Activated CD4-positive, alpha-beta T cell treated with anti-CD3 and anti-CD28 coated beads for 4 hours (primary cell): ENCODE measurements at regions not wholly inside any gene's neighbourhood (a gene's known extent, or its start where the extent isn't known, plus 50 kb on each side); places are given as distances from the start of the nearest gene placed in this dataset.

Experiments
- DNase-seq, 2 donors: peaks; one replicate each; pipeline ENCODE4 v3.0.0-alpha.2; 2020

DNA sequence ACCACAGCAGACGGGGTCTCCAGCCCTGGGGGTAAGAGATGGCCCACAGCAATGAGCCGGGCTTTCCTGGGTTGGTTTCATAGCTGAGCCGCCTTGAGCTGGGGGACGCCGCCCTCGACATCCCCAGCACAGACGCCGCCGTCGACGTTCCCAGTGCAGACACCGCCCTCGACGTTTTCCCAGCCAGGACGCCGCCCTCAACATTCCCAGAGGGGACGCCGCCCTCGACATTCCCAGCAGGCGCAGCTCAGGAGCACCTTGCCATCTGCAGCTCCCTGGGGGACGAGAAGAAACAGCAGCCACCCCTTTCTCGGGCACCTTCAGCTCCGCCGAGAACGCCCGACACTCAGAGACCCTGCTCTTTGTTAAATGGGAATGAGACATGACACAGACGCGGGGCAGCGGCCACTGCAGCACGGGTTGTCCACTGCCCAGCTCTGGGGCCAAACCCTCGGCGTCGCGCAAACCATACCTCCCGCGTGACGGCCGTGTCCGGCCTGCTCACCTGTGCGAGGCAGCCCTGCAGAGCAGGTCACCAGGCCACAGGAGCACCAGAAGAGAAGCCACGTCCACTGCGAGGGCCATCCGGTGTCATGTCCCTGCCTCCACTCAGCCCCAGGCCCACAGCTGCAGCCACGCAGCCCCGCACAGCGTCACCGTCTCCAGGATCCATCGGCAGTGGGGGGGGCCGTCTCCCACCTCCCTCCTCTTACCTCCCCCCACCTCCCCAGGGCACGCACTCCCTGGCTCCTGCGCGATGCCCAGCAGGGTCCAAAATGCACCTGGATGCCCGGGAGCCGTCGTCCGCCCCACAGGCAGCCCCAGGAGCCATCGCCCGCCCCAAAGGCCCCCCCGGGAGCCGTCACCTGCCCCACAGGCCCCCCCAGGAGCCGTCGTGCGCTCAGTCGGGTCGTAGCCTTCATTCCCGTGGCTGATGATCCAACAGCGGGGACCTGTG lies 77.4 kb upstream of the GALNT9 start:
- DNase-seq, result no peak

DNA sequence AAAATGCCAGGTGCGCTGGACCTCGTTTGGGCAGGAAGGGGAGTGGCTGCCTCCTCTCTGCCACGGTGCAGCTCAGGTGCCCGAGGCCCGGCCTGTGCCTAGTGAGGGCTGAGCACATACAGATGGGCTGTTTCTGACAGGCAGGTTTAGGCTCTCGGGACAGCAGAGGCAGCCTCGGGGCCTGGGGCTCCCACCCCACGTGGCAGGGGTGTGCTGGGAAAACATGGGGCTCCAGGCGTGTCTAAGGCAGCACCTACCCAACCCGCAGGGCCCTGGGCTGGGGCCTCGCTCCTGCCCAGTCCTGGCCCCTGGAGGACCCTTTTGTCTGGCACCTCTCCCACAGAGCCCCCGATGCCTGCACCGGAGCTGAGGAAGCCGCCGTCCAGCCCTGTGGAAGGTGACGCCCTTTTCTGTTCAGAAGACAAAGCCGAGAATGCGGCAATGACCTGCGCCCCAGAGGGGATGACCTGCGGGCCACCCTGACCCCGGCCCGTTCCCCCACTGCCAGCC lies 76.4 kb upstream of the GALNT9 start:
- DNase-seq, result no peak

DNA sequence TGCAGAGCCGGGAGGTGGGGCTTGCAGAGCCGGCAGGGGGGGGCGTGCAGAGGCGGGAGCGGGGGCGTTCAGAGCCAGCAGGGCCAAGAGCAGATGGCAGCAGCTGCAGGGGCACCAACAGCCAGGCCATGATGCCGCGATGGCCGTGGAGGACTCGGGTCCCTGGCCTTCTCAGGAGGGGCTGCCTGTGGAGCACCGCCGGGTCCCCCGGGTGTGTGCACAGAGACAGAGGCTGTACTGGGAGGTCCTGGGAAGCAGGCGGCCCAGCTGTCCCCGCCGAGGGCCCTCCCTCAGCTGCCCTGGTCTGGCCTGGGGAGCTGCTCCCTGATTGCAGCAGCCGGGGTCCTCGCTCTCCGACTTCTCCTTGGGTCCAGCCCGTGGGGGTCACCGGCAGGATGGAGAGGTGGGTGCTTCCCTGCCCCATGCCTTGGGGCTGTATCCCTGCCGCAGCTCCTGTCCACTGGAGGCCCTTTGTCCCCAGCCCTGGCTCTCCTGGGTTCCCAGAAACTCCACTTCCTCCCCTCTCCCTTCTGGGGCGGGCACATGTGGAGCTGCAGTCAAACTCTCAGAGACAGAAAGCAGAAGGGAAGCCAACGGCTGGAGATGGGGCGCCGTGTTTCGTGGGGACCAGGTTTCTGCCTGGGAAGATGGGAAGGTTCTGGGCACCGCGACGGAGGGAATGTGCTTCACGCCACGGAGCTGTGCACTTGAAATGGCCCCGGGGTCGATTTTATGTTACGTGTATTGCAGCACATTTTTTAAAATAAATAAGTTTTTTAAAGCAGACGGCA lies 75.8 kb upstream of the GALNT9 start:
- DNase-seq, result no peak

DNA sequence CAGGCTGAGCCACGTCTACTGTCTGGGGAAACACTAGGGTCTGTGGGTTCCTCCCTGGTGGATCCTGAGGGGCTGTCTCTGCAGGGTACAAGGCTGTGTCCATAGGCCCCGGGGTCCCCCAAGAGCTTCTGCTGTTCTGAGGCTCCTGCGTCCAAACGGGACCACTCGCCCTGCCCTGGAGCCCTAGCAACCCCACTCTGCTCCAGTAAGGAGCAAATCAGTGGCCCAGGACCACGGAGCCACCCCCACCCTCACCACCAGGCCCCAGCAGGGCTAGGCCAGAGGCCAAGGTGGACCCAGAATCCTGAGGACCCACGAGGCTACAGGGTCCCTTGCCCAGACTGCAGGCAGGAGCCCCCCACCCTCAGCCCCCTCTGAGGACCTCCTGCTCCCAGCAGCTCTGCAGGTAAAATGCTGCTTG lies 75.1 kb upstream of the GALNT9 start:
- DNase-seq, result no peak

DNA sequence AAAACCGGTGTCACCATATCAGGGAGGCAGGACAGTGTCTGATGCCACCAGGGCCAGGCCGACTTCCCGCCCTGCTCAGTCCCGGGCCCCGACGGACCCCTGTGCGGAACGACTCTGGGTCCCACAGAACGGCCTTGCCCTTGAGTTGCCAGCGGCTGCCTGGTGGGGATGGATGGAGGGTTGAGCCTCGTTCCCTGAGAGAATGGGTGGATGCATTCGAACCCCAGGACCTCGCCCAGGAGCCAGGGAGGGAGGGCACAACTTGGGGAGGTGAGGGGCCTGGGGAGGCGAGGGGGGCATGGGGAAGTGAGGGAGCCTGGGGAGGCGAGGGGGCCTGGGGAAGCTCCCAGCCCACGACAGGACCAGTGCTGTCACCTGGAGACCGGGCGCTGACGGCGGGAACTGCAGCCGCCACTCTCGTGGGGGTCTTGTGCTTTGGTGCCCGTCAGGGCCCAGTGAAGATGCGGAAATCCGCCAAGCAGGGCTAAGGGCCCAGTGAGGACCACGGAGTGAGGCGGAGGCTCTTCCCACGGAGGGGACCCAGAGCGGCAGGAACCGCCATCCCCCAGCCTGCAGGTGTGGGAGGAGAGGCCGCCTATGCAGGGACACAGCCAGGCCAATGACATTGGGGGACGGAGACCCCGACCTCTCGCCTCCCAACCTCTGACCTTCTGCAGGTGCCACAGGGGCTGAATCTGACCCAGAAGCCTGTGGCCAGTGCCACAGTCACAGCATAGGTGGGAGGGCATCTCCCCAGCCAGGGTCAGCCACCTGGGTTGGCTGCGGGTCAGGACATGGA lies 74.4 kb upstream of the GALNT9 start:
- no peak for DNase-seq

DNA sequence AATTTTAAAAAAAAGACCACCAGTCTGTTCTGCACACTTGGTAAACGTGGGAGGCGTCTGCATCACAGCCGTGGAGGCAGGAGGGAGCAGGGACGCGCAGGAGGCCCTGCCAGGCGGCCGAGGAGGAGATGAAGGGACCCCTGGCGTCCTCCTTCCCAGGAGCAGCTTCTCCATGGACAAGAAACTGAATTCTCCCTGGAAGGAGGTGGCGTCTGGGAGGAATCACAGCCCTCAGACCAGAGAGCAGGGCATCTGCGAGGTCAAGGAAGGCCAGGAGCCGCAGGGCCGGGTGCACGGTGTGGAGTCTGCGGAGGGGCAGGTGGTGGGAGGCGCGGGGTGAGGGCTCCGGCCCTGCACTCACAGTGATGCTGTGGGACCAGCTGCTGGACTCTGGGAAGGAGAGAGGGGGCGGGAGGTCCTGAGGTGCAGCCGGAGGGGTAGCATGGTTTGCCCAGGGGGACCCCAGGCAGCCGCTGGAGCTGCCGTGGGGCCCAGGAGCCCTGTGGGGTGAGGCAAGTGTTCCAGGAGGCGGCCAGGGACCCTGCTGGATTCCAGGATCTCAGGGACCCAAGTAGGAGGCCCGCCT lies 73.5 kb upstream of the GALNT9 start:
- DNase-seq, result no peak

DNA sequence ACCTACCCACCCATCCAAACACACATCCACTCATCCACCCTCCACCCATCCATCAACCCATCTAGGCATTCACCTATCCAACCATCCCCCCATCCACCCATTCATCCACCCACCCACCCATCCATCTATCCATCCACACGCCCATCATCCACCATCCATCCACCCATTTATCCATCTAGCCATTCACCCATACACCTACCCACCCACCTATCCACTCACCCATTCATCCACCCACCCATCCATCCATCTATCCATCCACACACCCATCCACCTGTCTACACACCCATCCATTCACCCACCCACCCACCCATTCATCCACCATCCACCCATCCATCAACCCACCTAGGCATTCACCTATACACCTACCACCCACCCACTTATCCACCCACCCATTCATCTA lies 72.6 kb upstream of the GALNT9 start:
- no peak for DNase-seq

DNA sequence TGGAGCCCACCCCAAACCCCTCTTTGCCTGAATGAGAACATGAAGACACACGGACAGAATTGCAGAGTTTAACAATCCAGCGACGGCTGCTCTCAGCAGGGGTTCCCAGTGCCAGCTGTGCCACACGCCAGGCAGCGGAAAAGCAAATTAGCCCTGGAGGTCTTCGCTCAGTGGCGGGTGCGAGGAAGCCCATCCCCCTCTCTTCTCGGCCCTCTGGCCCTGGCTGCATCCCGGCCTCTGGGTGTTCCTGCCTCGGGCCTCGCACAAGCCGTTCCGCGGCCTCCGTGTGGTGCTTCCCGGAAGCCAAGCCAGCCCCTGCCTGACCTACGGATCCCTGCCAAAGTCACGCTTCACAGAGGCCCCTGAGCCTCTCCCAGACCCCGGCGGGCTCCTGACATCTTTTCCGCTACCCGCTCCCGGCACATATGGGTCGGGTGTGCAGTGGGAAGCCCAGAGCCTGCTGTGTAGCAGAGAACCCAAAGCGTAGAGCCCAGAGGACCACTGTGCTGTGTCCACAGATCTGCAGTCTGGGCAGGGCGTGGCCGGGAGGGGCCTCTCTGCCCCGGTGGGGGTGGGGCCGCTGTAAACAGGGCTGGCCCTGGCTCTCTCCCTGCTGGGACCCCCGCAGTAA lies 70.7 kb upstream of the GALNT9 start:
- DNase-seq, result no peak

DNA sequence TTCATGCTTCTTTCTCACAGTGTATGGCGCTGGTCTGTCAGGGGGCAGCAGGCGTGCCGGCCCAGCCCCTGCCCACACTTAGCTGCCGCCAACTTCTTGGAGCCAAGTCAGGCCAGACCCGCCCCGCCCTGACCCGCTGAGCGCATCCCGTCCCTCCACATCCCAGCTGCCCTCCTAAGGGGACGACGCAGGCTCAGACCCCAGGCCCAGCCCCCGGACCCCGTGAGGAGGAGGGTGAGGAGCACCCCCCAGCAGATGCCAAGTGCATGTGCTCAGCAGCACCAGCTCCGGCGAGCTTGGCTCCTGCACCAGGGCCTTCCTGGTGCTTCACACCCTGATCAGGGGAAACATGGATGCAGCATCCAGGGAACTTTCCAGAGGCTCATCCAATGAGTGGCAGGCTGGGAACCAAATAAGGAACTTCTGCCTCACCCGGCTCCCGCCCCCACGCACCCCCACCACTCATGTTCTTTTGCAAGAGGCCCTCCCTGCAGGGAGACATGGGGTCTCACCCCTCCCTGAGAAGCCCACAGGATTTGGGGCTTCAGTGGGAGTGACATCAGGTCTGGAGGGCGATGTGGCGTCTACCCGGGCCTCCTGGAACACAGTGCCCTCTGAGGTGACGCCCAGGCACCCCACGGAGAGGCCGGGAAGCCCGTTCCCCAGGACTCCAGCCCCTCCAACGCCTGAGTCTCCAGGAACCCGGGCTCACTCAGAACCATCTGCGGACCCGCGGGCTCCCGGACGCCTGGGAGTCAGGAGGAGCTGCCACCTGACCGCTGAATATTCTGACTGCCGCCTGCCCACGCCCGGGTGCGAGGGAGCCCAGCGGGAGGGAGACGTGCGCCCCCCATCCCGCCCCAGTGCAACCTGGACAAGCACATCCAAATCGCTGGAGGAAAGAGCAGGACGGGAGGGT lies 70.0 kb upstream of the GALNT9 start:
- no peak for DNase-seq

DNA sequence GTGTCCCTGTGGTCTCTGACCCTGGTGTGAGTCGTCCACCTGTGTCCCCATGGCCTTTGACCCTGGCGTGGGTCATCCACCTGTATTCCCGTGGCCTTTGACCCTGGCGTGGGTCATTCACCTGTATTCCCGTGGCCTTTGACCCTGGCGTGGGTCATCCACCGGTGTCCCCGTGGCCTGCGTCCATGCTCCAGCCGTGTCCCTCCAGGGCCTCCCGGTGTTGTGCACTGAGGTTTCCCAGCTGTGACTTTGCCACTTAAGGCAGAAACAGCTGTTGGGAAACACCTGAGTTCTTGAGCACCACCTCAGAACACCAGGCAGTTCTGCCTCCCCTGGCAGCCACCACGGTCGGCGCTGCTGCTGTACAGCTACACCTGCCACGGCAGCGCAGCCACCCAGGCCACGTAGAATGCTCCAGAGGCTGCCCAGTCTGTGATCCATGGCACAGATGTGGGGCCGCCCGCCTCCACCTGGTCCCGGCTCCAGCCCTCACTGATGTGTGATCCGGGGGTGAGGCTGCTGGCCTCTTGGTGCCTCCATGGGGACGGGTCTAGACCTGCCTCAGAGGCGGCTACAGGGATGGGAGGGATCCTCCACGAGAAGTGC lies 69.1 kb upstream of the GALNT9 start:
- DNase-seq, result no peak

DNA sequence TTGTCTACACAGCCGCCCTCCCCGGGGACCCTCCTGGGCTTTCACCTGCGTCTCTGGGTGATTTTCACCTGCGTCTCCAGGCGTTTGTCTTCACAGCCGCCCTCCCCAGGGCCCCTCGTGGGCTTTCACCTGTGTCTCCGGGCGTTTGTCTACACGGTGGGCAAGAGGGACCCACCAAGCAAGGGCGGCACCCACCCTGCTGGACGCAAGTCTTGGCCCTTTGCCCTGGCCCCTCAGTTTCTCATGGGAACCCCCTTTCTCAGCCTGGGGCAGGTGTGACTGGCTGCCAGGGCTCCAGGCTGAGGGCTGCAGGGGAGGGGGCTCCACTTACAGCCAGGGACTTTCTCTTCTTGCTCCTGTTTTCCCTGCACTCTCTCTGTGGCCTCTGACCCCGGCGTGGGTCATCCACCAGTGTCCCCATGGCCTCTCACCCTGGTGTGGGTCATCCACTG lies 68.6 kb upstream of the GALNT9 start:
- no peak for DNase-seq

DNA sequence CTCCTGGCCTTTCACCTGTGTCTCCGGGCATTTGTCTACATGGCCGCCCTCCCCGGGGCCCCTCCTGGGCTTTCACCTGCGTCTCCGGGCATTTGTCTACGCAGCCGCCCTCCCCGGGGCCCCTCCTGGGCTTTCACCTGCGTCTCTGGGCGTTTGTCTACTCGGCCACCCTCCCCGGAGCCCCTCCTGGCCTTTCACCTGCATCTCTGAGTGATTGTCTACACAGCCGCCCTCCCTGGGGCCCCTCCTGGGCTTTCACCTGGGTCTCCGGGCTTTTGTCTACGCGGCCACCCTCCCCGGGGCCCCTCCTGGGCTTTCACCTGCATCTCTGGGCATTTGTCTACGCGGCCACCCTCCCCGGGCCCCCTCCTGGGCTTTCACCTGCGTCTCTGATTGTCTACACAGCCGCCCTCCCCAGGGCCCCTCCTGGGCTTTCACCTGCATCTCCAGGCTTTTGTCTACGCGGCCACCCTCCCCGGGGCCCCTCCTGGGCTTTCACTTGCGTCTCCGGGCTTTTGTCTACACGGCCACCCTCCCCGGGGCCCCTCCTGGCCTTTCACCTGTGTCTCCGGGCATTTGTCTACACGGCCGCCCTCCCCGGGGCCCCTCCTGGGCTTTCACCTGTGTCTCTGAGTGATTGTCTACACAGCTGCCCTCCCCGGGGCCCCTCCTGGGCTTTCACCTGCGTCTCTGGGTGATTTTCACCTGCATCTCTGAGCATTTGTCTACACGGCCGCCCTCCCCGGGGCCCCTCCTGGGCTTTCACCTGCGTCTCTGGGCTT lies 68.0 kb upstream of the GALNT9 start:
- no peak for DNase-seq

DNA sequence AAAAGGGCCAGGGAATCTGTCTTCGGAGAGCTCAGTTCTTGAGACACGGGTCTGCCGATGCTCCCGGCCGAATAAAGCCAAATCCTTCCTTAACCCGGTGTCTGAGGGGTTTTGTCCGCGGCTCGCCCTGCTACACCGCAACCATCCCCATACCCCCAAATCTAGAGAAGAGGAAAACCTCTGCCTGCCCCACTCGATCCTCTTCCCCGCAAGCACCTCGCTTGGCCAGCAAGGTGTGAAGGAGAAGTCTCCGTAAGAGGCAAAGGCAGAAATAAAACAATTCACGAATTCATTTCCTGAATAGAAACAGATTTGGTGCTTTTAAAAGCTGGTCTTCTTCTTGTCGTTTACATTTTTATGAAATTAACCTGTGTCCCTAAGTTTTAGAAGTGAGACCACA lies 67.3 kb upstream of the GALNT9 start:
- DNase-seq, result no peak

DNA sequence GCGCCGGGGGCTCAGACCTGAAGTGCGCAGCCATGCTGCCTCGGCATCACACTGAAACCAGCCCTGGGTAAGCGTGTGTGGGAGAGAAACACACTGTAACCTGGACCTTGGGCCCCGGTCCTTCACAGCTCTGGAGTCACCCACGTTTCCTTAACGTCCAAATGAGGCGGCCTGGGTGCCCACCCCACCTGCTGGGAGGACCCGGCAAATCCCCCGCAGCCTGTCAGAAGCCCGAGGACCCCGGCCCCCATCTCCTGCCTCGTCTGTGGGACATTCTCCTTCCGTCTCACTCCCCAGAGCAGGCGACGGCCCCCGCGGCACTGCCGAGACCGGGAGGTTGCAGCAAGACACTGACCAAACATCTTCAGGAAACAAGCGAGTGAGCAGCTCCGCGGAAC lies 66.5 kb upstream of the GALNT9 start:
- DNase-seq, result no peak

DNA sequence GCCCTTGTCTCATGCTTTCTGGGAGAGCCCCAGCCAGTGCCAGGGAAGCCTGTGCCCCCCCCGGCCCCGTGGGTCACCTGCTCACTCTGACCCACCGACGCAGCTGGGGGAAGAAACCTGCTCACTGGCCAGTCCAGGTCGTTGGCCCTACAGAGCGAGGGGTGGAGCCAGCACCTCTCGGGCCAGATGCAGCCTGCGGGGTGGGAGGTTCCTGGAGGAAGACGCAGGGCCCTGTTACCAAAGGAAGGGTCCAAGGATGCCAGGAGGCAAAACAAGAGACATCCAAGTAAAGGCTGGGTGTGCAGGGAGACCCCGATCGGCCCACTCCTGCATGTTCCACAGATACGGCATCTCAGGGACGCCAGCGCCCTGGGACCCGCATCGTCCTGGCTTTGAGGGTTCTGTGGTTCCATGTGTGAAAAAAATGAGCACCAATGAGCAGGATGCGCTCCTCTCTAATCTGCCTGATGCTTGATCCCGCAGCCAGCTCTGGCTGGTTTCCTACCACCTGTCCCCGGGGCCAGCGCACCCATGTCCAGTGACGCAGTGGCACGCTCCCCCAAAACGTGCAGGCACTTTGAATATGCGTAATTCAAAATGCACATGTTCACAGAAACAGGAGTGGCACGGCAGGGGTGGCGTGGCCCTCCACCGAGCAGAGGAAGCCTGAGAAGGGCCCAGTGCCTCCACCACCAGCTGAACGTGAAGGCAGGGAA lies 66.0 kb upstream of the GALNT9 start:
- DNase-seq, result no peak

DNA sequence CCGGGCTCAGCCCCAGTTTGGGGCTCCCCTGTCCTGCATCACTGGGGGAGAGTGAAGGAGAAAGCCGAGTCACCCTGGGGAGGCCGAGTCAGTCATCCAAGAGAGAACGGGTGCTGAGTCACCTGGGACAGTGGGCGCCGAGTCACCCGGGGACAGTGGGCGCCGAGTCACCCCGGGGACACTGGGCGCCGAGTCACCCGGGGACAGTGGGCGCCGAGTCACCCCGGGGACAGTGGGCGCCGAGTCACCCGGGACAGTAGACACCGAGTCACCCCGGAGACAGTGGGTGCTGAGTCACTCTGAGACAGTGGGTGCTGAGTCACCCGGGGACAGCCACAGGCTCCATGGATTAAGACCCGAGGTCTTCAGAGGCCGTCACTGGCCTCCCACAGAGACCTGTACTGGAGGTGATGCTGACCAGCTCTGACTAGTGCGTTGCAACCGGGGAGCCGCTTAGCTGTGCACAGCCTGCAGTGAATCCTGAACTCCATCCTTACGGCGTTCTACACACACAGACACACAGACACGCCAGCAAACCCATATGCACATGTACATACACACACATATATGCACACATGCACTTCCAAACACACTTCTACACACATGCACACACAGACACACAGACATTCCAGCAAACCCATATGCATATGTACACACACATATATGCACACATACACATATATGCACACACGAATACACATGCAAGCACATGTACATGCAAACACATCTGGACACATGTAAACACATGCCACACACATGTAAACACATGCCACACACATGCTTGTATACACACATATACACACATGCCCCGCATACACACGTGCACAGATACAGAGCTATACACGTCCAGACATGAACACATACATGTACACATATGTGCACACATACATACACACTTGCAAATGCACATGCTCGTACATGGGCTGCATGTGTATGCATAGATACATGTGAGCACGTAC lies 64.9 kb upstream of the GALNT9 start:
- peak in 1 of 2 donors; percentile 18 for DNase-seq

DNA sequence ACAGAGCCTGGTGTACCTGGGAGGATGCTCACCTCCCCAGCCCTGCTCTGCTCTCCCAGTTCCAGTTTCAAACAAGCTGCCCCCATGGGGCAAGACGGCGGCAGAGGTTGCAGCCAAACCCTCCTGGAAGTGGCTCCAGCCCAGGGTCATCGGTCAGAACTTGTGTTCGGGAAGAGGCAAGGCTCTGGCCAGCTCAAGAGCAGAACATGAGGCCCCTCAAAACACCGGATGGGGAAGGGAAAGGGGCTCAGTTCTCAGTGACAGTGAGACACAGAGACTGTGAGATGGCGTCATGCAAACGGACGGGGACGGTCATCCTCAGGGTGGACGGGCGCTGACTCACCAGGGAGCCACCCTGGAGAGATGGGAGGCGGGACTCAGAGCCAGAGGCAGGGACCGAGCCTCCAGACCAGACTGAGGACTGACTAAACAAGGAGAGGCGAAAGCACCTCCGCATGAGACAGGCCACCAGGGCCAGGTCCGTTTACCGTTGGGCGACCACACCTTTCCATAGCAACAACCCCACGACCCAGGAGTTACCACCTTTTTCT lies 63.9 kb upstream of the GALNT9 start:
- DNase-seq, result no peak
